Adrenal gland (tissue), 9 donors: ENCODE measurements at regions not wholly inside any gene's neighbourhood (a gene's known extent, or its start where the extent isn't known, plus 50 kb on each side); places are given as distances from the start of the nearest gene placed in this dataset.

Experiments
- DNase-seq, 7 donors: peaks; one replicate each; pipeline ENCODE4 v3.0.0-alpha.2; 2019 to 2020
- H3K27ac ChIP-seq, 5 donors: fragments of 200-600 bp; sonication (generic) in 4 of 5; 1 replicate in 3 of 5; 2 replicates in 2 of 5; pipeline versions ENCODE4 v1.5.1 to v1.8.0; 2016 to 2020; ENCODE audit warnings: mild to moderate bottlenecking in 1 of 5
- H3K27me3 ChIP-seq: fragments of 200-600 bp; 2 replicates; pipeline ENCODE4 v1.8.0; 2021
- H3K36me3 ChIP-seq, 2 donors: fragments of 200-600 bp; replicated peaks in 1 of 2; 1 replicate in 1 of 2; 2 replicates in 1 of 2; pipeline versions ENCODE4 v1.5.1 to v1.8.0; 2018 to 2022
- H3K4me1 ChIP-seq, 2 donors: fragments of 200-600 bp; replicated peaks in 1 of 2; 1 replicate in 1 of 2; 2 replicates in 1 of 2; pipeline versions ENCODE4 v1.5.1 to v1.8.0; 2018 to 2021
- H3K4me3 ChIP-seq, 4 donors: fragments of 200-600 bp; sonication (generic) in 3 of 4; one replicate each; pipeline ENCODE4 v1.5.1; 2016 to 2018
- H3K9me3 ChIP-seq, 3 donors: fragments of 200-600 bp; sonication (generic) in 1 of 3; replicated peaks in 1 of 3; 1 replicate in 2 of 3; 2 replicates in 1 of 3; pipeline versions ENCODE4 v1.5.1 to v1.8.0; 2016 to 2021
- POLR2A ChIP-seq, 2 donors: fragments of 450-650 bp; IDR thresholded peaks; one replicate each; pipeline ENCODE4 v1.6.1; 2017; ENCODE audit warnings: antibody characterized with exemption in 2 of 2, mild to moderate bottlenecking in 2 of 2, moderate library complexity in 1 of 2
- WGBS, 4 donors: extraction: QIAGEN DNeasy Blood & Tissue Kit in 2 of 4; methylation state at CpG; one replicate each; pipeline versions ENCODE4 v1.1.5 to v1.1.7; 2013 to 2017; 5-methylcytosine and 5-hydroxymethylcytosine counted together
- intact Hi-C, 2 donors: fragments of 100-400 bp; cut with DNase I; formaldehyde crosslinking; loops; one replicate each; pipeline versions ENCODE4 v1.14.1 to v1.15.0; 2022 to 2023
- TF ChIP-seq, protein P1 (sequence below), 6 experiments: fragments of 450-650 bp in 4 of 6; fragments of 200-600 bp in 2 of 6; sonication (generic) in 1 of 6; IDR thresholded peaks; 1 replicate in 5 of 6; 2 replicates in 1 of 6; pipeline versions ENCODE4 v1.5.1 to v1.8.0; 2016 to 2021; ENCODE audit warnings: antibody characterized with exemption in 6 of 6, mild to moderate bottlenecking in 2 of 6, moderate library complexity in 1 of 6
- donor health status: healthy with polysubstance abuse.
- donor health status: Bipolar disorder and iron deficiency.
- donor health status: DM: yes; HTN: yes; CAD: no.
- donor health status: DM: no; HTN: no; CAD: no.
- donor health status: DM: no; HTN: no; CAD: no.

GRCh38 chr10:123470336-123470921 lies 195.7 kb upstream of the GPR26 start:
- WGBS, 4 donors = 65 to 79% (median 73%) methylated on average over 7 of the region's 7 CpGs
- Histone ChIP-seq H3K9me3 (no peaks in the 10 kb centered on the region), H3K27ac (no peak overlapping the region), H3K4me1 (no peaks in the 10 kb centered on the region), H3K27me3 (no peaks in the 10 kb centered on the region), H3K36me3 (no peaks in the 10 kb centered on the region), H3K4me3 (no peak overlapping the region)
- intact Hi-C loops = no loop called here
- no peak for DNase-seq
- TF ChIP-seq, protein P1, sequence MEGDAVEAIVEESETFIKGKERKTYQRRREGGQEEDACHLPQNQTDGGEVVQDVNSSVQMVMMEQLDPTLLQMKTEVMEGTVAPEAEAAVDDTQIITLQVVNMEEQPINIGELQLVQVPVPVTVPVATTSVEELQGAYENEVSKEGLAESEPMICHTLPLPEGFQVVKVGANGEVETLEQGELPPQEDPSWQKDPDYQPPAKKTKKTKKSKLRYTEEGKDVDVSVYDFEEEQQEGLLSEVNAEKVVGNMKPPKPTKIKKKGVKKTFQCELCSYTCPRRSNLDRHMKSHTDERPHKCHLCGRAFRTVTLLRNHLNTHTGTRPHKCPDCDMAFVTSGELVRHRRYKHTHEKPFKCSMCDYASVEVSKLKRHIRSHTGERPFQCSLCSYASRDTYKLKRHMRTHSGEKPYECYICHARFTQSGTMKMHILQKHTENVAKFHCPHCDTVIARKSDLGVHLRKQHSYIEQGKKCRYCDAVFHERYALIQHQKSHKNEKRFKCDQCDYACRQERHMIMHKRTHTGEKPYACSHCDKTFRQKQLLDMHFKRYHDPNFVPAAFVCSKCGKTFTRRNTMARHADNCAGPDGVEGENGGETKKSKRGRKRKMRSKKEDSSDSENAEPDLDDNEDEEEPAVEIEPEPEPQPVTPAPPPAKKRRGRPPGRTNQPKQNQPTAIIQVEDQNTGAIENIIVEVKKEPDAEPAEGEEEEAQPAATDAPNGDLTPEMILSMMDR (IDR thresholded peaks at IDR 0.05) = no peak
- no peak for TF ChIP-seq POLR2A (IDR thresholded peaks at IDR 0.05)

- intact Hi-C loops = no loop called here
- 83 to 91% (median 85%) methylated on average over 1 of the region's 1 CpG for WGBS, 4 donors
- no peak for DNase-seq
- H3K36me3 ChIP-seq = no peaks in the 10 kb centered on the region
- TF ChIP-seq, protein P1 (IDR thresholded peaks at IDR 0.05) = no peak
- no peak for TF ChIP-seq POLR2A (IDR thresholded peaks at IDR 0.05)
- no peaks in the 10 kb centered on the region for H3K4me1 ChIP-seq
- no peaks in the 10 kb centered on the region for H3K9me3 ChIP-seq
- no peak overlapping the region for H3K4me3 ChIP-seq
- H3K27ac ChIP-seq = no peak overlapping the region
- H3K27me3 ChIP-seq = no peaks in the 10 kb centered on the region
Measured at GRCh38 chr10:123471811-123472210, 194.3 kb upstream of the GPR26 start.

GRCh38 chr10:123472606-123473005 lies 193.5 kb upstream of the GPR26 start:
- TF ChIP-seq POLR2A (IDR thresholded peaks at IDR 0.05) = no peak
- TF ChIP-seq, protein P1 (IDR thresholded peaks at IDR 0.05) = no peak
- WGBS, 4 donors = 34 to 53% (median 38%) methylated on average over 3 to 9 of the region's 9 CpGs
- Histone ChIP-seq H3K27ac (no peak overlapping the region), H3K4me3 (no peak overlapping the region), H3K36me3 (no peaks in the 10 kb centered on the region), H3K9me3 (no peaks in the 10 kb centered on the region), H3K27me3 (no peaks in the 10 kb centered on the region), H3K4me1 (no peaks in the 10 kb centered on the region)
- DNase-seq = no peak
- intact Hi-C loops = no loop called here

DNA sequence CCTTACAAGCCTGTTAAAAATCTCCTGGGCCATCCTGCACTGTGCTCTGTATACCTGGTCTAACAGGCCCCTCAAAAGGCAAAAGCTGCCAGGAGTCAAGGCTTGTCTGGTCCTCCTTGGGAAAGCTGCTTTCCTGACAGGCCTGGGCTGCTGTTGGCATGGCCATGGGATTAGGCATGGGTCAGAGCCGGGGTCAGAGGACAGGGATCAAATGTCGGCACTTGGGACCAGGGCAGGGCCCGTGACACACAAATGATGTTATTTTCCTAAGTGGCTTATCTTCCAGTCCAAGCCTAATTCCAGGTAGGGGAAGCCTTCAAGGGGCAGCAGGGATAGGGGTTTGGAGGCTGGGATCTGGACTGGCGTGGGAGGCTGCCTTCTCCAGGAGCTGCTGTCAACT lies 191.5 kb upstream of the GPR26 start:
- H3K27me3 ChIP-seq = no peaks in the 10 kb centered on the region
- 81 to 88% (median 88%) methylated on average over 3 to 4 of the region's 4 CpGs for WGBS, 4 donors
- H3K9me3 ChIP-seq = no peaks in the 10 kb centered on the region
- DNase-seq = no peak
- H3K4me3 ChIP-seq = no peak overlapping the region
- no peaks in the 10 kb centered on the region for H3K36me3 ChIP-seq
- no peaks in the 10 kb centered on the region for H3K4me1 ChIP-seq
- no peak for TF ChIP-seq POLR2A (IDR thresholded peaks at IDR 0.05)
- TF ChIP-seq, protein P1 (IDR thresholded peaks at IDR 0.05) = no peak
- intact Hi-C loops = no loop called here
- H3K27ac ChIP-seq = no peak overlapping the region
